Hepatocyte (in vitro differentiated cells): ENCODE measurements at regions not wholly inside any gene's neighbourhood (a gene's known extent, or its start where the extent isn't known, plus 50 kb on each side); places are given as distances from the start of the nearest gene placed in this dataset.
A peak's percentile ranks its signal among the peaks of the same experiment; 100 is the strongest.

Experiments
- DNase-seq: peaks from one replicate; pipeline ENCODE4 v3.0.0-alpha.2; 2016; ENCODE audit warnings: low spot score
- H2AFZ ChIP-seq: fragments of 200-600 bp; sonication (generic); 2 replicates; pipeline ENCODE4 v1.6.0; 2016; ENCODE audit warnings: antibody characterized with exemption, mild to moderate bottlenecking
- H3K27ac ChIP-seq: fragments of 200-600 bp; sonication (generic); 2 replicates; pipeline ENCODE4 v1.5.1; 2016; ENCODE audit warnings: mild to moderate bottlenecking
- H3K27me3 ChIP-seq: fragments of 200-600 bp; sonication (generic); 2 replicates; pipeline ENCODE4 v1.6.1; 2016
- H3K36me3 ChIP-seq: fragments of 200-600 bp; sonication (generic); replicated peaks from 2 replicates; pipeline ENCODE4 v1.5.1; 2016; ENCODE audit warnings: low read depth; ENCODE audit not compliant: insufficient read depth
- H3K4me1 ChIP-seq: fragments of 200-600 bp; sonication (generic); 2 replicates; pipeline ENCODE4 v1.5.1; 2016; ENCODE audit warnings: mild to moderate bottlenecking, moderate library complexity; ENCODE audit not compliant: insufficient read depth
- H3K4me2 ChIP-seq: fragments of 200-600 bp; sonication (generic); 2 replicates; pipeline ENCODE4 v1.6.0; 2016
- H3K4me3 ChIP-seq: fragments of 200-600 bp; sonication (generic); 2 replicates; pipeline ENCODE4 v1.5.1; 2016; ENCODE audit warnings: mild to moderate bottlenecking
- H3K79me2 ChIP-seq: fragments of 200-600 bp; sonication (generic); 2 replicates; pipeline ENCODE4 v1.6.0; 2017; ENCODE audit warnings: mild to moderate bottlenecking
- H3K9me2 ChIP-seq: fragments of 200-600 bp; sonication (generic); replicated peaks from 2 replicates; pipeline ENCODE4 v1.6.0; 2017; ENCODE audit warnings: mild to moderate bottlenecking; ENCODE audit not compliant: insufficient read depth
- H3K9me3 ChIP-seq: fragments of 200-600 bp; sonication (generic); 2 replicates; pipeline ENCODE4 v1.5.1; 2016; ENCODE audit warnings: low read depth, mild to moderate bottlenecking
- H4K20me1 ChIP-seq: fragments of 200-600 bp; sonication (generic); 2 replicates; pipeline ENCODE4 v1.6.0; 2016; ENCODE audit warnings: mild to moderate bottlenecking; ENCODE audit not compliant: insufficient read depth, poor library complexity, severe bottlenecking
- EZH2 ChIP-seq: fragments of 200-600 bp; sonication (generic); IDR thresholded peaks from 2 replicates; pipeline ENCODE4 v1.6.1; 2016; ENCODE audit warnings: antibody characterized with exemption, mild to moderate bottlenecking, borderline replicate concordance
- EZH2phosphoT487 ChIP-seq: fragments of 200-600 bp; sonication (generic); IDR thresholded peaks from one replicate; pipeline ENCODE4 v1.6.1; 2018; ENCODE audit warnings: antibody characterized with exemption, mild to moderate bottlenecking, low read depth, moderate library complexity; ENCODE audit not compliant: unreplicated experiment, severe bottlenecking
- WGBS: methylation state at CpG from one replicate; pipeline ENCODE4 v1.1.6; 2016; ENCODE audit warnings: low lambda C conversion rate; ENCODE audit errors: missing lambda C conversion rate; 5-methylcytosine and 5-hydroxymethylcytosine counted together
- TF ChIP-seq, protein P1 (sequence below): fragments of 200-600 bp; sonication (generic); IDR thresholded peaks from 2 replicates; pipeline ENCODE4 v1.5.1; 2016; ENCODE audit warnings: antibody characterized with exemption, mild to moderate bottlenecking; ENCODE audit not compliant: poor library complexity

DNA sequence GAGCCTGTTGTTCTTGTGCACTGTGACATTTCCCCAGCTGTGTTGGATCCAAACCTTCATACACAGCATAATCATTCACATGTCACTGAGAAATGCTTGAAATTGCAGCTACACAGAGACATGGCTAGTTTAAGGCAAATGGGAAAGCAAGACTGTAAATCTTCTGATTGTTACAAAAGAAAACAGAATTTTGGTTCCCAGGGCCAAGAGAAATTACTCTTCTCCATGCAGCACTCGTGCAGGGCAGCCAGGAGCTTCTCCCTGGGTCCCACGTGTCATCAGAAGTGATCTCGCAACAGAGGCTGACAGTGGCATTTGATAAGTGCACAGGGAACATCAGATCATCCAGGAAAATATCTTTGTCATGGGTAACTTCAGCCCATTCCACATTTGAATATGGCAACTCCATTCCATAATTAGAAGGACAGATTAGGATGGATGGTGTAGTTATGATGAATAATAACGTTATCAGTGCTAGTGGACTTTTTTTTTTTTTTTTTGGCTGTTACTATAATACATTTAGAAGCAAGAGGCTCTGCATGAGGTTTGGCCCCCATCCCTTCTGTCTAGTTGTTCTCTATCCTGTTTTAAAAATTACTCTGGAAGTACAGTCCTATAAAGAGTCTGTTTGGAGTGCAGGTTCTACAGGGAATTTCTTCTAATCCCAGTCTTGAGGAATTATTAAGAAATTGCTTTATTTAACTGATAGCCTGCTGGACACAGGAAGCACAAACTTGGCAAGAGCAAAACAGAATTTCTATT is 571.0 kb upstream of the NOX3 start:
- Histone ChIP-seq H3K27ac (no peak overlapping the region), H4K20me1 (no peaks in the 10 kb centered on the region), H3K4me3 (no peak overlapping the region), H3K4me2 (no peak overlapping the region), H3K27me3 (no peaks in the 10 kb centered on the region), H3K9me2 (no peaks in the 10 kb centered on the region), H2AFZ (no peak overlapping the region), H3K4me1 (no peaks in the 10 kb centered on the region), H3K9me3 (no peaks in the 10 kb centered on the region), H3K36me3 (no peaks in the 10 kb centered on the region), H3K79me2 (no peaks in the 10 kb centered on the region)
- no peak for DNase-seq
- TF ChIP-seq, protein P1, sequence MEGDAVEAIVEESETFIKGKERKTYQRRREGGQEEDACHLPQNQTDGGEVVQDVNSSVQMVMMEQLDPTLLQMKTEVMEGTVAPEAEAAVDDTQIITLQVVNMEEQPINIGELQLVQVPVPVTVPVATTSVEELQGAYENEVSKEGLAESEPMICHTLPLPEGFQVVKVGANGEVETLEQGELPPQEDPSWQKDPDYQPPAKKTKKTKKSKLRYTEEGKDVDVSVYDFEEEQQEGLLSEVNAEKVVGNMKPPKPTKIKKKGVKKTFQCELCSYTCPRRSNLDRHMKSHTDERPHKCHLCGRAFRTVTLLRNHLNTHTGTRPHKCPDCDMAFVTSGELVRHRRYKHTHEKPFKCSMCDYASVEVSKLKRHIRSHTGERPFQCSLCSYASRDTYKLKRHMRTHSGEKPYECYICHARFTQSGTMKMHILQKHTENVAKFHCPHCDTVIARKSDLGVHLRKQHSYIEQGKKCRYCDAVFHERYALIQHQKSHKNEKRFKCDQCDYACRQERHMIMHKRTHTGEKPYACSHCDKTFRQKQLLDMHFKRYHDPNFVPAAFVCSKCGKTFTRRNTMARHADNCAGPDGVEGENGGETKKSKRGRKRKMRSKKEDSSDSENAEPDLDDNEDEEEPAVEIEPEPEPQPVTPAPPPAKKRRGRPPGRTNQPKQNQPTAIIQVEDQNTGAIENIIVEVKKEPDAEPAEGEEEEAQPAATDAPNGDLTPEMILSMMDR = no peak
- TF ChIP-seq EZH2phosphoT487 (no peak), EZH2 (no peak)
- 66% methylated on average over 4 of the region's 4 CpGs for WGBS

DNA sequence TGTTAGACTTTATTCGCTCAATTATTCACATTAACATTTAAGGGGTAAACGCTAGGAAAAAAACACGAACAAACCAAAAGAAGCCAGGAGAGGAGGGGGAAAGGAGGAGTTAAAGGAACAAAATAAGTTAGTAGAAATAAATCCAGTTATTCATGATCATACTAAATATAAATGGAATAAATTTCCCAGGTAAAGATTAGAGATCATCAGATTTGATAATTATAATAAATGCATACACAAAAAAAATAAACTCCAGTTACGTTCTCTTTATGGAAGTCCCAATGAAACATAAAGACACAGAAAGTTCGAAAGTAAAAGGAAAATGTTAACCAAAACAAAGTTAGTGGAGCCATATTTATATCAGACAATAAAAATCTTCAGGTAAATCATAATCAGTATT is 568.7 kb upstream of the NOX3 start:
- DNase-seq = no peak
- Histone ChIP-seq H3K27ac (no peak overlapping the region), H3K4me2 (no peak overlapping the region), H3K4me3 (no peak overlapping the region), H3K9me3 (no peaks in the 10 kb centered on the region), H4K20me1 (no peaks in the 10 kb centered on the region), H3K9me2 (no peaks in the 10 kb centered on the region), H3K79me2 (no peaks in the 10 kb centered on the region), H3K36me3 (no peaks in the 10 kb centered on the region), H3K27me3 (no peaks in the 10 kb centered on the region), H3K4me1 (no peaks in the 10 kb centered on the region), H2AFZ (no peak overlapping the region)
- TF ChIP-seq EZH2 = no peak
- TF ChIP-seq, protein P1 = no peak
- TF ChIP-seq EZH2phosphoT487 = no peak
- 90% methylated on average over 5 of the region's 5 CpGs for WGBS

DNA sequence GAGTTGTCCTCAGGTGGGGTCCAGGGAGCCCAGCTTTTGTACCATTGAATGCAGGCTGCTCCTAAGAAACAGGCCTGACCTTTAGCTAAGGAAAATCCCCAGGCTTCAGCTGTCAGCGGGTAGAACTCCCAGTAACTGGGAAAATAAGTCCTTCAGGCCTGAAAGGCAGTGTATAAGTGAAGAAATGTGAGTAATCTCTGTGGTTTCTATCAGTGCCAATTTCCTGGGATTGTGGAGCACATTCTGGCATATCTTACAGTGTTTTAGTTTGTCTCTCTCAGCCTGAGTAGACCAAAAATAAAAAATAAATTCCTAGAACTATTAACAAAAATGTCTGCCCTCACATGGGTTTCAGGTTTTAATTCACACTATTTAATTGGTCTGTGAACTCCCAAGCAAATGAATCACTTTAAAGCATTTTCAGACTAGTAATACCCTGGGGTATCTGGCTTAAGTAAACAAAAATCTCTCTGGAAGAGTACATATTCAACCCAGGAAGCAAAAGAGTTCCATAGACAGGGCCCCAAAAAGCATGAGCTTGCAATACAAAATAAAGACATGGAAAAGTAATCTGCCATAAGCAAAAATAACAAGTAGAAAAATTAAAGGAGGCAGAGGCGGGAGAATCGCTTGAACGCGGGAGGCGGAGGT is 566.2 kb upstream of the NOX3 start:
- no peak for DNase-seq

More for the DNA sequence above, 566.2 kb upstream of the NOX3 start:
- Histone ChIP-seq H3K36me3 (no peaks in the 10 kb centered on the region), H3K9me3 (no peaks in the 10 kb centered on the region), H2AFZ (peak overlapping the region; percentile 10), H3K27ac (no peak overlapping the region), H3K79me2 (no peaks in the 10 kb centered on the region), H3K4me1 (no peaks in the 10 kb centered on the region), H3K4me3 (no peak overlapping the region), H3K27me3 (no peaks in the 10 kb centered on the region), H3K4me2 (no peak overlapping the region), H3K9me2 (no peaks in the 10 kb centered on the region), H4K20me1 (no peaks in the 10 kb centered on the region)
- 88% methylated on average over 6 of the region's 6 CpGs for WGBS
- TF ChIP-seq EZH2phosphoT487 = no peak
- no peak for TF ChIP-seq EZH2
- TF ChIP-seq, protein P1 = no peak
